HCT116 (cell line): ENCODE measurements at regions not wholly inside any gene's neighbourhood (a gene's known extent, or its start where the extent isn't known, plus 50 kb on each side); places are given as distances from the start of the nearest gene placed in this dataset.

Experiments
- ATAC-seq: fragments of 200-7000 bp; cut with Tn5 transposase; 2 replicates; pipeline ENCODE4 v1.9.1; 2020; ENCODE audit warnings: mild to moderate bottlenecking, moderate library complexity
- BruUV-seq: library from RNA; stranded (reverse); fragments of 400-500 nt; replicated peaks from 2 replicates; lab custom pipeline; 2021; lab: Mats Ljungman, UMichigan
- CTCF ChIA-PET: fragments of 300-600 bp; sonication (Branson Sonifier 250); formaldehyde crosslinking; loops from one replicate; lab custom pipeline; 2021; ENCODE audit warnings: antibody characterized with exemption; lab: Charles Lee
- POLR2A ChIA-PET: fragments of 300-600, 350-600 bp; sonication (Branson Sonifier 250); formaldehyde crosslinking; loops from one replicate; lab custom pipeline; 2021; ENCODE audit warnings: antibody characterized with exemption; lab: Charles Lee
- RAD21 ChIA-PET, 2 experiments: fragments of 300-600 bp; sonication (Branson Sonifier 250); formaldehyde crosslinking; loops; one replicate each; lab custom pipeline; 2023; ENCODE audit warnings: low total read pairs in 2 of 2; ENCODE audit not compliant: uncharacterized antibody in 2 of 2, unreplicated experiment in 2 of 2, low non-redundant PET in 1 of 2; lab: Charles Lee
- DNase-seq: peaks from one replicate; pipeline ENCODE4 v3.0.0-alpha.2; 2010; ENCODE audit warnings: low read depth, low spot score
- H2AFZ ChIP-seq: fragments of 200-600 bp; shearing (Covaris generic), sonication (generic); 2 replicates; pipeline ENCODE4 v1.6.1; 2017; ENCODE audit warnings: low read depth, mixed run types, mixed read lengths, antibody characterized with exemption, low read length; ENCODE audit not compliant: poor library complexity, severe bottlenecking
- H3K27ac ChIP-seq: 2 replicates; pipeline ENCODE4 v1.5.1; 2012; ENCODE audit warnings: low read depth, low read length
- H3K27me3 ChIP-seq: fragments of 200-600 bp; sonication (generic); 2 replicates; pipeline ENCODE4 v1.6.1; 2016; ENCODE audit warnings: mixed run types, low read length, mixed read lengths; ENCODE audit not compliant: insufficient read depth
- H3K36me3 ChIP-seq, 2 experiments: fragments of 200-500 bp in 1 of 2; fragments of 200-600 bp in 1 of 2; sonication (Bioruptor generic) in 1 of 2; sonication (generic) in 1 of 2; 2 replicates each; pipeline versions ENCODE4 v1.5.1 to v1.6.1; 2014 to 2016; ENCODE audit warnings: low read length in 2 of 2, inconsistent platforms in 1 of 2, mixed read lengths in 1 of 2, mixed run types in 1 of 2; ENCODE audit not compliant: insufficient read depth in 2 of 2, control insufficient read depth in 1 of 2
- H3K4me1 ChIP-seq, 2 experiments: fragments of 200-600 bp in 1 of 2; sonication (generic) in 1 of 2; 2 replicates each; pipeline versions ENCODE4 v1.5.1 to v1.6.1; 2012 to 2017; ENCODE audit warnings: low read length in 2 of 2, inconsistent platforms in 1 of 2, mild to moderate bottlenecking in 1 of 2, mixed read lengths in 1 of 2, mixed run types in 1 of 2, moderate library complexity in 1 of 2; ENCODE audit not compliant: insufficient read depth in 2 of 2, control insufficient read depth in 1 of 2
- H3K4me2 ChIP-seq: fragments of 200-600 bp; sonication (generic); 2 replicates; pipeline ENCODE4 v1.6.1; 2017; ENCODE audit warnings: mixed run types, low read length, mixed read lengths
- H3K4me3 ChIP-seq, 2 experiments: fragments of 200-600 bp in 1 of 2; sonication (generic) in 1 of 2; replicated peaks in 1 of 2; 2 replicates each; pipeline ENCODE4 v1.5.1; 2011 to 2016; ENCODE audit warnings: low read length in 2 of 2, control low read depth in 1 of 2, low read depth in 1 of 2, mild to moderate bottlenecking in 1 of 2, mixed read lengths in 1 of 2, mixed run types in 1 of 2
- H3K79me2 ChIP-seq: fragments of 200-600 bp; sonication (generic); 2 replicates; pipeline ENCODE4 v1.6.1; 2017; ENCODE audit warnings: mild to moderate bottlenecking, mixed run types, low read length, moderate library complexity, mixed read lengths; ENCODE audit not compliant: insufficient read depth
- H3K9ac ChIP-seq: fragments of 200-600 bp; sonication (generic); 2 replicates; pipeline ENCODE4 v1.6.1; 2016; ENCODE audit warnings: low read length, mixed read lengths
- H3K9me2 ChIP-seq: fragments of 200-600 bp; sonication (generic), shearing (Covaris generic); 2 replicates; pipeline ENCODE4 v1.6.1; 2017; ENCODE audit warnings: mixed run types, mild to moderate bottlenecking, moderate library complexity; ENCODE audit not compliant: insufficient read depth
- H3K9me3 ChIP-seq, 2 experiments: fragments of 200-500 bp in 1 of 2; fragments of 200-600 bp in 1 of 2; sonication (Bioruptor generic) in 1 of 2; sonication (generic) in 1 of 2; 2 replicates each; pipeline ENCODE4 v1.6.1; 2014 to 2017; ENCODE audit warnings: low read length in 2 of 2, mixed read lengths in 2 of 2, inconsistent platforms in 1 of 2, low read depth in 1 of 2, mild to moderate bottlenecking in 1 of 2, mixed run types in 1 of 2, moderate library complexity in 1 of 2; ENCODE audit not compliant: control insufficient read depth in 1 of 2, insufficient read depth in 1 of 2
- H4K20me1 ChIP-seq: fragments of 200-600 bp; sonication (generic), shearing (Covaris generic); 2 replicates; pipeline ENCODE4 v1.6.1; 2017; ENCODE audit warnings: mixed run types, mild to moderate bottlenecking, moderate library complexity; ENCODE audit not compliant: insufficient read depth
- ATF3 ChIP-seq: IDR thresholded peaks from 2 replicates; pipeline ENCODE4 v1.6.1; 2012
- CEBPB ChIP-seq: IDR thresholded peaks from 2 replicates; pipeline ENCODE4 v1.6.1; 2012; ENCODE audit warnings: low read depth
- CTCF ChIP-seq, 3 experiments: fragments of 200-600 bp in 1 of 3; sonication (generic) in 1 of 3; IDR thresholded peaks in 2 of 3; conservative IDR thresholded peaks in 1 of 3; 2 replicates each; pipeline ENCODE4 v1.5.1; 2012 to 2017; ENCODE audit warnings: low read depth in 2 of 3, low read length in 2 of 3, antibody characterized with exemption in 1 of 3, borderline replicate concordance in 1 of 3, control low read depth in 1 of 3, mild to moderate bottlenecking in 1 of 3, mixed read lengths in 1 of 3, mixed run types in 1 of 3, moderate library complexity in 1 of 3; ENCODE audit not compliant: insufficient read depth in 1 of 3
- ELF1 ChIP-seq: IDR thresholded peaks from 2 replicates; pipeline ENCODE4 v1.6.1; 2012; ENCODE audit warnings: low read depth, borderline replicate concordance
- EZH2 ChIP-seq: fragments of 200-600 bp; sonication (generic); IDR thresholded peaks from 2 replicates; pipeline ENCODE4 v1.6.1; 2017; ENCODE audit warnings: antibody characterized with exemption, mixed run types
- EZH2phosphoT487 ChIP-seq: fragments of 200-600 bp; IDR thresholded peaks from 2 replicates; pipeline ENCODE4 v1.6.1; 2018; ENCODE audit warnings: antibody characterized with exemption, borderline replicate concordance
- FOSL1 ChIP-seq: IDR thresholded peaks from 2 replicates; pipeline ENCODE4 v1.6.1; 2012; ENCODE audit warnings: low read depth
- JUND ChIP-seq: IDR thresholded peaks from 2 replicates; pipeline ENCODE4 v1.6.1; 2012
- POLR2AphosphoS5 ChIP-seq: IDR thresholded peaks from 2 replicates; pipeline ENCODE4 v1.6.1; 2011; ENCODE audit warnings: mild to moderate bottlenecking, low read depth, low read length, moderate library complexity
- SIN3A ChIP-seq: IDR thresholded peaks from 2 replicates; pipeline ENCODE4 v1.6.1; 2012; ENCODE audit warnings: low read depth
- SP1 ChIP-seq: IDR thresholded peaks from 2 replicates; pipeline ENCODE4 v1.6.1; 2012; ENCODE audit warnings: low read depth
- SRF ChIP-seq: IDR thresholded peaks from 2 replicates; pipeline ENCODE4 v1.6.1; 2012; ENCODE audit warnings: low read depth
- YY1 ChIP-seq: IDR thresholded peaks from 2 replicates; pipeline ENCODE4 v1.6.1; 2011; ENCODE audit warnings: low read length, low read depth, moderate library complexity, mild to moderate bottlenecking; ENCODE audit not compliant: insufficient replicate concordance; ENCODE audit errors: extremely low read depth
- ZBTB33 ChIP-seq: IDR thresholded peaks from 2 replicates; pipeline ENCODE4 v1.6.1; 2011; ENCODE audit warnings: mild to moderate bottlenecking, low read length, moderate library complexity; ENCODE audit not compliant: insufficient replicate concordance; ENCODE audit errors: extremely low read depth
- intact Hi-C: fragments of 100-400 bp; cut with micrococcal nuclease; formaldehyde crosslinking; loops from 2 replicates; pipeline ENCODE4 v1.10.0; 2022
- TF ChIP-seq, protein P1 (sequence below): IDR thresholded peaks from 2 replicates; pipeline ENCODE4 v1.6.1; 2012

DNA sequence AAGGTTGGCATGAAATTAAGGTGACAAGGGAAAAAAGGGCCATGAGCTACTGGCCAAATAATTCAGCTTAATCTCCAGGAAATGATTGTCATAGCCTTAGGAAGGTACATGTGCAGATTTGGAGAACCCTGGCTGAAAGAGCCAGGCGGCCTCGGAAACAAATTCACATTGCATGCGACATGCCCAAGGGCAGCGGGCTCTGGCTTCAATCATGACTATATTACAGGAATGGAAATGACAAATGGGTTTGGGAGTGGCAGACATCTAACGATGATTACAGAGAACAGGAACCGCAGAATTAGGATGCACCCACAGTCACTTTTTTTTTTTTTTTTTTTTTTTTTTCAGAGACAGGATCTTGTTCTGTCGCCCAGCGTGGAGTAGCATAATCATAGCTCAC is 112.4 kb upstream of the SALL4 start (continued):
- TF ChIP-seq CTCF (IDR thresholded peaks at IDR 0.05 in 2 of 3, conservative IDR thresholded peaks at IDR 0.05 in 1 of 3; ENCODE audit: borderline replicate concordance in 1 of 3, insufficient read depth in 1 of 3, low read depth in 2 of 3, low read length in 2 of 3) = no peak
- TF ChIP-seq, protein P1, sequence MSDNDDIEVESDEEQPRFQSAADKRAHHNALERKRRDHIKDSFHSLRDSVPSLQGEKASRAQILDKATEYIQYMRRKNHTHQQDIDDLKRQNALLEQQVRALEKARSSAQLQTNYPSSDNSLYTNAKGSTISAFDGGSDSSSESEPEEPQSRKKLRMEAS = no peak
- no peak for TF ChIP-seq ATF3

DNA sequence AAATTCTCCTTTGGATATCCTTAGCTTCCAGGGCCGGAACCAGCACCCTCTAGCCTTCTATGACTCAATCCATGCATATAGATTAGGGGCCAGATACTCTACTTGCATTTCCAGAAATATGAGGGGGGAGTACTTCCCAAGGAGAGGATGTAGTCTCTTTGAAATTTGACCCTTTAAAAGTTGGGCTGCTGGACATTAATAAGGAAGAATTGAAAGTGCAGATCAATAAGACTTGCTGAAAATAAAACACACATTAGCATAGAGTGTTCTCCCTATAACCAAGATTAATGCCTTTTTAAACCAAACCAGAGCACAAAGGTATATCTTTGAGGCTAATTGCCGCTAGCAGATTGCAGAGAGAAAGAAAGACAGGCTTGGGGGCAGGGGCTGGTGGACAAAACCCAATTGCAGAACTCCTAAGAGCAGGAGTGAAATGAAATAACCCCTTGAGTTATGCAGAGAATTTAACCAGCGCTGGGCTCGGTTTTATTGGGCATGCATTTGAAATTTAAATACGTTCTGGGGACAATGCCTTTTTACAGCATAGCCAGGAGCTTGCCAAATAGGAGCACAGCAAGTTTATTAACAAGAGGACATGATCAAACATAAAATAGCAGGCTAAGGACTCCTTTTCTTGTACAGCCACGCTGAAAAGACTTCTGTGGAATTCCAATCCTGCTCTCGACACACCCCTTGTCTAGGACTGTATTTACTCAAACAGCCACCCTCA is 108.2 kb upstream of the SALL4 start:
- intact Hi-C loops = no loop called here

More for the DNA sequence above, 108.2 kb upstream of the SALL4 start:
- Histone ChIP-seq H3K4me1 (peaks cover 6 to 11% of the 10 kb centered on the region in 2 experiments; a peak in 2 of 4 replicates), H3K4me2 (peak overlapping the region; percentile 14; the same call in 1 of the 2 replicates), H2AFZ (no peak overlapping the region), H3K36me3 (no peaks in the 10 kb centered on the region), H3K27ac (no peak overlapping the region), H3K9ac (no peak overlapping the region), H3K27me3 (no peaks in the 10 kb centered on the region), H3K4me3 (no peak overlapping the region), H3K79me2 (no peaks in the 10 kb centered on the region), H3K9me2 (no peaks in the 10 kb centered on the region), H4K20me1 (no peaks in the 10 kb centered on the region), H3K9me3 (no peaks in the 10 kb centered on the region)
- no TSS peak for BruUV-seq
- DNase-seq = no peak
- TF ChIP-seq EZH2 (no peak), FOSL1 (no peak), EZH2phosphoT487 (no peak), SRF (no peak), JUND (no peak), YY1 (no peak), ELF1 (no peak), CTCF (IDR thresholded peaks at IDR 0.05 in 2 of 3, conservative IDR thresholded peaks at IDR 0.05 in 1 of 3; ENCODE audit: borderline replicate concordance in 1 of 3, insufficient read depth in 1 of 3, low read depth in 2 of 3, low read length in 2 of 3) (no peak), SP1 (no peak), SIN3A (no peak), ZBTB33 (no peak), CEBPB (no peak), POLR2AphosphoS5 (no peak)
- TF ChIP-seq, protein P1 = no peak
- ChIA-PET POLR2A (no interaction called here), CTCF (no interaction called here), RAD21 (no interaction called here)
- no peak for ATAC-seq
